NCI-H345 treated with DMSO at 0.1 percent for 48 hours (cell line): ENCODE measurements at regions not wholly inside any gene's neighbourhood (a gene's known extent, or its start where the extent isn't known, plus 50 kb on each side); places are given as distances from the start of the nearest gene placed in this dataset.
"Not testable (repeated sequence)": the region's sequence is repeated elsewhere in the genome, so short reads cannot be mapped to it uniquely, and the experiment has no call there.

Experiments used
- DNase-seq: peaks from one replicate; lab custom pipeline; 2025; ENCODE audit not compliant: unreplicated experiment; lab: John Stamatoyannopoulos, UW

DNA sequence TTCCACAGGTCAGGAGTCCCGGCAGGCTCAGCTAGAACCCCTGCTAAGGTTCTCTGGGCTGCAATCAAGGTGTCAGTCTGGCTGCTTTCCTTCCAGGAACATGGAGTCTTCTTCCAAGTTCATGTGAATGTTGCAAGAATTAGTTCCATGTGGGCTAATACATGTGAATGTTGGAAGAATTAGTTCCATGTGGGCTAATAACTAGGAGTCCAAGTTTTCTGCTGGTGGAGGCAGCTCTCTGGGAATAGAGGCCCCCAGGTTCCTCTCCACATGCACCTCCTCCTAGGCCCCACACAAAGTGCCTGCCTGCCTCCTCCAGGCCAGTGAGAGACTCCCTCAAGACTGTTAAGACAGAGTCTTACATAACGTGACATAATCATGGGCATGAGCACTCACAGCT, 140.8 kb upstream of the SLC35G4 start:
- no peak for DNase-seq

DNA sequence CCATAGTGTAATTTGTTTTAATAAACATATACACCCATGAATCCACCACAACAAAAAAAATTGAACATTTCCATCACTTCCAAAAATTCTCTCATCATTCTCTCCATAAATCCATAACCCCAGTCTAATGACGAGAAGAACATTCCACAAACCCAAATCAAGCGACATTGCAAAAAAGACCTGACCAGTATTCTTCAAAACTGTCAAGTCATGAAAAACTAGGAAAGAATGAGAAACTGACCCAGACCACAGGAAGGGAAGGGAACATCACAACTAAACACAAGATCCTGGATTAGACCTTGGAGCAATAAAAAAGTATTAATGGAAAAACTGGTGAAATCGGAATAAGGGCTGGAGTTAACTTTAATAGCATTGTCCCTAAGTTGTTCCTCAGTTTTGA, 141.3 kb upstream of the SLC35G4 start:
- DNase-seq = no peak

DNA sequence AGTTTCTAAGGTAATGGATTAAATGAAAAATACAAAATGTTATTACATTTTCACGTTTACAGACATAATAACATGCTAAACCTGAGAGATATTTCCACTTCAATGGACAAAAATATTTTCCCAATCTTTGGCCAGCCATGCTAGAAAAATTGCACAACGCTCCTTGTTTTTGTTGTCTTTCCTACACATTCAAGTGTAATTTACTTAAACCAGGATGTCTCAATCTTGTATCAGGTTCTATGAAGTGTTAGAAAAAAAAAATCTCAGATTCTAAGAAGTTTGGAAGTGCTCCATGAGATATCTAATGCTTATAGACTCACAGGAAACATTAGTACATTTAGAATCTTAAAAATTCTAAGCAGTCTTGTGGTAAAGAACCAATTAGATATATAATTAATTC, 141.8 kb upstream of the SLC35G4 start:
- DNase-seq = no peak

DNA sequence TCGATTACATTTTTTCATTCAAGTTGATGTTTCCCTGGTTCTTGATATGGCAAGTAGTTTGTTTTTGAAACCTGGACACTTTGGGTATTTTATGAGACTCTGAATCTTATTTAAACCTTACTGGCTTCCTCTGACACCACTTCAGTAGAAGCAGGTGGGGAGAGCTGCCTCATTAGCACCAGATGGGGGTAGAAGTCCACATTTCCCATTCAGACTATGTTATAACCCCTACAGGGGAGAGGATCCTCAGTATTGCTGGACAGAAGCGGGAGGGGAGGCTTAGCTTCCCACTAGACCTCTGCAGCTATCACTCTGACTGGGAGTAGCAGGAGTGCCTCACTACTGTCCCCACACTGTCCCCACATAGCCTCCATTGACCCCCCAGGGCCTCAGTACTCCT, 145.3 kb upstream of the SLC35G4 start:
- no peak for DNase-seq

DNA sequence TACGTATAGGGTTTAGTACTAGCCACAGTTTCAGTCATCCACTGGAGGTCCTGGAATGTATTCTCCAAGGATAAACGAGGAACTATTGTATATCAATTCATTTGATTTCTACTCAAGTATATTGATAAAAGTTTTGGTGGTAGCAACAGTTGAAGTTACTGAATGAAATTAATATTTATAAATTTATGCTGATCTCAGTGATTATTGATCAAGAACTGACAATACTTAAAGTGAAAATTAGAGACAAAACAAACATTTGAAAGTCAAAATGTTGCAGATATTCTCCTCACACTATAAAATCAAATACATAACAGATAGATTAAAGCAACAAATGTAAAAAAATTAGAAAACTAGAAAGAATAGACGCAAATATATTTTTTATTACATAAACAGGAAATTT, 150.9 kb upstream of the SLC35G4 start:
- DNase-seq = no peak

DNA sequence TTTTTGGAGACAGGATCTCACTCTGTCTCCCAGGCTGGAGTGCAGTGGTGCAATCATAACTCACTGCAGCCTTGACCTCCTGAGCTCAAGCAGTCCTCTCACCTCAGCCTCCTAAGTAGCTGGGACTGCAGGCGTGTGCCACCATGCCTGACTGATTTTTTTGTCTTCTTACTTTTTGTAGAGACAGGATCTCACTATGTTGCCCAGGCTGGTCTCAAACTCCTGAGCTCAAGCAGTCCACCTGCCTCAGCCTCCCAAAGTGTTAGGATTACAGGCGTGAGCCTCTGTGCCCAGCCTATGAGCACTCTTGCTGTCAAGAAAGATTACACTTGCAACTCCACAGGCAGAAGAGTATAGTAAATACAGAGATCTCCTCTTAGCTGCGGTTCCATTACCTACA, 151.5 kb upstream of the SLC35G4 start:
- not testable (repeated sequence) for DNase-seq

DNA sequence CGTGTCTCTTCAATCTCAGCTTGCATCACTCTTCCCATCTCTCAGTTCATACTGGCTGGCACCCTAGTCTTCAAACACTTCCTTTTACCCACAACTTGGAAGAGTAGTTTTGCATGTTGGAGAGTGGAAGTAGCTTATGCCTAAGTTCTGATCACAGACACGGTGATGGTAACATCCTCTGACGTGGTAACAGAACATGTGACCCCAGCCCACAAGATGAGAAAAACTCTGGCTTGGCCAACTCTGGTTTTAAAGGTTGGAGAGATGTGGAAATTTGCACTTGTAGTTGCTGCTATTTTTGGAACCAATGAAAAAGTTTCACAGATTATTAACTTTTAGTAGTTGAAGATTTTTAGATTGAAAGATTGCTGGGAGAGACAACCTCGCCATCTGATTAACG, 155.4 kb upstream of the SLC35G4 start:
- DNase-seq = no peak

DNA sequence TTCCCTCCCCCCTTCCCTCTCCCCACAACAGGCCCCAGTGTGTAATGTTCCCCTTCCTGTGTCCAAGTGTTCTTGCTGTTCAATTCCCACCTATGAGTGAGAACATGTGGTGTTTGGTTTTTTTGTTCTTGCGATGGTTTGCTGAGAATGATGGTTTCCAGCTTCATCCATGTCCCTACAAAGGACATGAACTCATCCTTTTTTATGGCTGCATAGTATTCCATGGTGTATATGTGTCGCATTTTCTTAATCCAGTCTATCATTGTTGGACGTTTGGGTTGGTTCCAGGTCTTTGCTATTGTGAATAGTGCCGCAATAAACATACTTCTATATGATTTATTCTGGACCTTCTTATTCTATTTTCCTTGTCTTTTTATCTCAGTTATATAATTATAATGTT, 165.2 kb upstream of the SLC35G4 start:
- DNase-seq = not testable (repeated sequence)

DNA sequence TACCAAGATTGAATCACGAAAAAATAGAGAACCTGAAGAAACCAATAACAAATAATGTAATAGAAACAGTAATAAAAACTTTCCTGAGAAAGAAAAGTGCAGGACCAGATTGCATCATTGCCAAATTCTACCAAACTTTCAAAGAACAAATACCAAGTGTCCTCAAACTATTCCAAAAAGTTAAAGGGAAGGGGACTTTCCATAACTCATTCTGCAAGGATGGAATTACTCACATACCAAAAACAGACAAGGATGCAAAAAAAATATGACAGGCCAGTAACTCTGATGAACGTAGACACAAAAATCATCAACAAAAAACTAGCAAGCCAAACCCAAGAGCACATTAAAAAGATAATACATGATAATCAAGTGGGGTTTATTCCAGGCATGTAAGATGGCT, 172.3 kb upstream of the SLC35G4 start:
- DNase-seq = no peak

DNA sequence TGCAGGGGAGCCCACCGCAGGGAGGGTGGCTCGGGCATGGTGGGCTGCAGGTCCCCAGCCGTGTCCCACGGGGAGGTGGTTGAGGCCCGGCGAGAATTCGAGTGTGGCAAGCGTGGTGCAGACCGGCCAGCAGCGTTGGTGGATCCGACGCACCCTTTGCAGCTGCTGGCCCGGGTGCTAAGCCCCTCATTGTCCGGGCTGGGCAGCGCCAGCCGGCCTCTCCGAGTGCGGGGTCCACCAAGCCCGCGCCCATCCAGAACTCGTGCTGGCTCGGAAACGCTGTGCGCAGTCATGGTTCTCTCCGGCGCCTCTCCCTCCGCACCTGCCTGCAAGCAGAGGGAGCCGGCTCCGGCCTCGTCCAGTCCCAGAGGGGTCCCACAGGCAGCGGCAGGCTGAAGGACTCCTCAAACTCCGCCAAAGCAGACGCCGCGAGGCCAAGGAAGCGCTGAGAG, 177.0 kb upstream of the SLC35G4 start:
- DNase-seq = no peak

DNA sequence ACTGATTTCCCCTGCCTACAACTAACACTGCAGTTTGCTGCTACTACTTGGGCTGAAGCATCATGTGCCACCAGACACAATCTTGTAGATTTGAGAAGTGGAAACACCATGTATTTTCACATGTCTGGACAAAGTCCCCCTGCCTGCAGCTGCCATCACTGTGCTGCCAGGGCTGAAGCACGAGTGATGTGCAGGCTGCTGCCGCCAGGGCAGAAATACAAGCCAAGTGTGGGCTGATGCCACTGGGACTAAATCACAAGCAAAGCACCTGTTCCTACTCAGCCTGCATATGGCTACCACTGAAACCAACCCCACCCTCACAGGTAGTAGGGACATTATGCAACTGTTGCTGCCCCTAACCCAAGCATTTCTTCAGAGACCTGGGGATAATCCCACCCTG, 179.5 kb upstream of the SLC35G4 start:
- no peak for DNase-seq

DNA sequence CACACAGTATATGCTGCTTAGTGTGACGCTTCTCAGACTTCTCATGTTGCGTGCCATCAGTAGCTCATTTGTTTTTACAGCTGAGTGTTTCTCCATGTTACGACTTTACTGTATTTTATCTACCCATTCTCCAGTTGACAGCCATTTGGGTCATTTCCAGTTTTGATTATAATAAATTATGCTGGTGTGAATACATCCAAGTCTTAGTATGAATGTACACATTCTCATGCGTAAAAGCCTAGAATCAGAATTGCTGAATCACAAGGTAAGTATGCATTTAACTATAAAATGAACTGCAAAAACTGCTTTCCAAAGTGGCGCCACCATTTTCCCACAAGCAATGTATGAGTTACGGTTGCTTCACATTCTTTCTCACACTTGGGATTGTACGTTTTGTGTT, 184.2 kb upstream of the SLC35G4 start:
- DNase-seq = no peak

DNA sequence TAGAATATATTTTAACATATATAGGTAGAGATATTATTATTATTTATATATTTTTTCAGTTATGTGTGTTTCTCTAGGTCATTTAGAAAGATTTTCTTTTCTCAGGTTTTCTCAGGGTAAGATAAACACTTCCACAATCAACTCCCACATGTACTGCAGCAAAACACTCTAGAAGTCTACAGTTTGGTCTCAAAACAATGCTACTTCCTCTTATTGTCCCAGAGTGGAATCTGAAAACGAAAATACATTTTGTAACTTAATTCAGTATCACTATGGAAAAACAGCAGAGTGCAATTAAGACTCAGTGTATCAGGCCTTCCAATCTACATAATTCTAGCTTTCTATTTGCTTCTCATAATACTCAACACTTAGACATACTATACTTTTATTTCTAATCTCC, 190.1 kb upstream of the SLC35G4 start:
- DNase-seq = no peak

DNA sequence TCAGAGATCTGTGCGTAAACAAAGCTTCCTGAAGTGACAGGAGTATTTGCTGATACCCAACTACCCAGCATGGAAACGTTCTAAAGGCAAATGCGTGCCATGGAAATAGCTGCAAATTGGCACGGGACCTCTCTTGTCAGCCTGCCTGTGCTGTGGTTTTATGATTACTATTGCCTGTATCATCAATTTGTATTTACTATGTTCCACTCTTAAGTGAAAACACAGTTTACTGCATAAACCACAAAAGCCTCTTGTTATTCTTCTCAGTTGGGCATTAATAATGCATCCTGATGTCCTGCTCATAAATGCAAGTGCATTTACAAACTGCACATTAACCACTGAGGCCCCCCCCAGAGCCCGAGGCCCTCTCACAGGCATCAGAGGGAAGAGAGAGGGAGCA, 196.6 kb upstream of the SLC35G4 start:
- no peak for DNase-seq

DNA sequence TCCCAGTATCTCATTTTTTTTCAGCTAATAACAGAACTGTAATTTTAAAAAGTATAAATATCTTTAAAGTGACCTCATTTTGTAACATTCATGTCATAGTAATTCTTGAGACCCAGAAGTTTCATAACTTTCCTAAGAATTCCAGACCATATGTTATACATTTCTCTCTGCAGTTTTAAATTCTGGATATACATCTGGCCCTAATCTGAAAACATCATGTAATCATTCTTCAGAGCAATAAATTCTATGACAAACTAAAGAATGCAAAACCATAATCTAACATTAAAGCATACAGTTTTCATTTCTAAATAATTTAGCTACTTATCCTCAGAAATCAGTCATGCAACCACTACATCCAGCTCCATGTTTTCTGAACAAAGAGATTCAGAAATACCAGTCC, 198.3 kb upstream of the SLC35G4 start:
- no peak for DNase-seq

DNA sequence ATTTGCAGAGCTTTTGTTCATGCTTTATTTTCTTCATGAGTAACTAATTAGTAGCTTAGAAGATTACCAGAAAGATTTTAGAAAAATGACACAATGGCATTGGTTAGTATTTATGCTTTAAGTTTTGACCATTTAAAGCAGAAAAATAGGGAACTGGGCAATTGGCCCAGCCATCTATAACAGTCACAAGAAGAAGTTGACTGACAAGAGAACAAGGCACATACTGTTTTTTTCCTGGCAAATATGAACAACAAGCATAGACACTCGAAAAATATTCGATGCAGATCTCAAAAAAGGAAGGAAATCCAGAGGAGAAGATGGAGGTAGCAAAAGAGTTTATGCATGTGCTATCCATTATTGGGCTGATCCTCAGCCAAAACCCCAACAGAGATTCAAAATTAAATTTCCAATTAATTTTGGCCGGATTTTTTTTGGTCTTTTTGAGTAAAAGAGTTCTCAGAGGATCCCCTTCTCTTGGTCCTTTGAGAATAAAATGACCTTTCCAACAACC, 200.8 kb upstream of the SLC35G4 start:
- no peak for DNase-seq

DNA sequence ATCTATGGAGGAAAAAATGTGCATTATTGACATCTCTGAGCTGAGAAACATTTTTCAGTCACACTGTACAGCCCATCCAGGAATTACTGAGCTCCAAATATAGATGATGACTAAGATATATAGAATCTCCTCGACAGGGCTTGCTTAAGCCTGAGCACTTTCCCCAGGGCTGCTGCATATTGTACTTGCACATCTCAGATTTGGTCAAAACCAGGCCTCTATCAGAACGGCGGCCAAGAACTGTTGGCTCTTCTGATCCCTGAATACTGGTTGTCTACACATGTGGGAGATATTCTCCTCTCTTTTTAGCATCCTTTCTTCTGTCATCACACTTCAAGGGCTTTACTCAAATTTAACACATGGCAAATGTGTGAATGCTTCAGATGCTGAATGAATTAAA, 201.5 kb upstream of the SLC35G4 start:
- no peak for DNase-seq

DNA sequence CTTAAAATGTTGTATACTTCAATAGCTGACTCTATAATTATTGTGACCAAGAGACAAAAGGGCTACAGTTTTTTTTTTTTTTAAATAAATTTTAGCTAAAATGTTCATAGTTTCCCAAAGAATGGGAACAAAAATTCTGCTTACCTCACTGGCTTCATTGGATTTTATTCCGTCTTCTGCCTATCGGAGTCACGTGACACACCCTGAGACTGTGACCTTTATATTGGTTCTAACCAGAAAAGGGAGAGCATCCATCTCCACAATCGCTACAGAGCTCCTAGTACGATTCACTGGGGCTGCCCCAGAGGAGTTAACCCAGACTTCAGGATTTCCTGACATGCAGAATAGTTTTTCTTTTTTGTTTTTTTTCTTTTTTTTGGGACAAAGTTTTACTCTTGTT, 203.6 kb upstream of the SLC35G4 start:
- DNase-seq = no peak

DNA sequence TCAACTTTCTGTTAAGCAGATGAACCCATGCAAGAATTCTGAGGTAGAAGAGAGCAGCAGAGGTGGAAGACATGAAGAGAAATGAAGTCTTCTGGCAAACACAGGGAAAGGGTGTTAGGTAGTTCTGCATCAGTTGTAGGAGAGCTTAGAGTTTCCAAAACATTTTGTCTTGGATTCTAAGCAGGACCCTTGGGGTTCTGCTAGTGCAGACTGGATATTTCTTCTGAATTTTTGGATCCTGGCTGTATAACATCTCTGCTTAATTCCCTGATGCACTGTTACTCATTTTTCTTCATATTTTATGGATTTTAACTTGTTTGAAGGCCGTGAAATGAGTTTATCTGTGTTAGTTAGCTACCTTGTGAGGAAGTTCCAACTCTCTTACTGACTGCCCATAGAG, 208.7 kb upstream of the SLC35G4 start:
- no peak for DNase-seq

DNA sequence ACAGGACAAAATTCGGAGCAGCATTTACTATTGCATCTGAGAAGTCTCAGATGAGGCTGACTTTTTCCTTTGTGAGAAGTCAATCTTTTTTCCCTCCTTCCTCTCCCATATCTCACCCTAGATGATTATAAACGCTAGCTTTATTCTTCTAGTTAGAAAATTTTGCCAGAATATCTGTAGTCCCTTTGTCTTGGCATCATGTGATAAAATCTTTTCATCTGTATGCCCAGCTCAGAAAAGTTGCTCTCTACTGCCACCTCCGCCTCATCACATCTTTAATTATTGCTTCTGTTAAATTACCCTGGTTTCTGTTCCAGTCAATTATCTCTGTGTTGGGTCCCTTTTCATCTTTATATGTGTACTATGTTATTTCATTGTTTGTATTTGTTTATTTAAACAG, 210.8 kb upstream of the SLC35G4 start:
- DNase-seq = no peak

DNA sequence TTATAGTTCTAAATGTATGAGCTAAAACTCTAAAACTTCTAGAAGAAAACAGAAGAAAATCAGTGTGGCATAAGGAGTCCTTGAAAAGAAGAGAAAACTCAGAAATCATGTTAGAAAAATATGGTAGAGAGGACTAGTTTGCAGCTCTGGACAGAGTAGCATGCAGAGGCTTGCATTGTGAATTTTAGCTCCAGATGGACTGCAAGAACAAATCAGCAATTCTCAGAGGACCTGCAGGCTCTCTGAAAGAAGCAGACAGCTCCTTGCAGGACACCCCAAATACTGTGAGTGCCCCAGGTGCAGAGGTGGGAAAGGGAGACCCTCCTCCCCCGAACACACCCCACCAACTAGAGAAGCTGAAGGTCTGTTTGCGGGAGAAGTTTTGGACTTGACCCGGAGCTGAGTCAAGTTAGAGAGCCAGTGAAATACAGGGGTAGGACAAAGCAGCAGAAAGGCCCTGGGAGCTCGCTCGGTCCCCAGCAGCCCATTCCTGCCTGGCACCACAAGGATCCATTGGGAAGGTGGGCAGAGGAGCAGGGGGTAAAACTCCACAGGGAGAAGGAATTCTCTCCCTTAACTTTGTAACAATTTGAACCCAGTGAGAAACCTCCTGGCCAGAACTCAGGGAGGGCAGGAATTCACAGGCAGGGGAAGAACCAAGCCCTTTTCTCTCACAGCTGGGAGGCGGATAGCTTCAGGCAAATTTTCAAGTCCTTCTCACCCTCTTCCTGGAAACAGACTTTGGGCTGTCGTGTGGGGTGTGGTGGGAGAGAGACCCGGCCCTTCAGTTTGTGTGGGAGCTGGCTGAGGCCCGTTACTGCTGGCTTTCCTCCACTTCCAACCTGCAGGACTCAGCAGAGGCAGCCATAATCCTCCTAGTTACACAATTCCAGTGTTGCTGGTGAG, 216.2 kb upstream of the SLC35G4 start:
- no peak for DNase-seq

DNA sequence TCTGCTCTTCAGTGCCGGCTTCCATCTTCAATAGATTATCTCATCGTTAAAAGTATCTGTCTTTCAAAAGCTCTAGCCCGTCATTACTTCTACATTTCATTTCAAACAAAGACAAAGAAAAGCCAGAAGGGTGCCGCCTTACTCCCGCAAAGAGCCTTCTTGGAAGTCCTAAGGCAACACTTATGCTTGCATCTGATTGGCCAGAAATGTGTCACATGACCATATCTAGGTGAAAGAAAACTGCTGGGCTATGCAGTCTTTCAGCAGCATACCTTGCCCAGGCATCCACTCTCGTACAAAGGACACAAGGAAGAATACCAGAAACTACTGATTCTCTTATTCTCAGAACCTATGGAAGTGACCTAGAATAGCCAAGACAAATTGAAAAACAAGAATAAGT, 217.1 kb upstream of the SLC35G4 start:
- no peak for DNase-seq

DNA sequence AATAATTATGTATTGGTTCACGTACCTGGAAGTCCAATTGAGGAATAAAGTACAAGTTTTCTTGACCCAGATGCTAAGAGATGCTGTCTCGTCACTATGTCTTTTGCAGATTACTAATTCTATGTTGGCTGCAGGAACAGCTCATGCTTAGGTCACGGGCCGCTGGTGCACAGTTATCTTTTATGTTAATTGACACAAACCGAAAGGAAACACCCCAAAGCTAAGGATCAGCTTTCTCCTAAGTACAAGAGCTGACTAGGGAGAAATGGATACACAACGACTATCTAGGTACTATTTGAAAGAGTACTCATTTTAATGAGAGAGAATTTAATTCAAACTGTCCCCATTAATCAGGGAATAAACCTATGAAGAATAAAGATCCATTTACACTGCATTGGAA, 217.7 kb upstream of the SLC35G4 start:
- no peak for DNase-seq
